ENCODE measurements at regions not wholly inside any gene's neighbourhood (a gene's known extent, or its start where the extent isn't known, plus 50 kb on each side); places are given as distances from the start of the nearest gene placed in this dataset.

DNA sequence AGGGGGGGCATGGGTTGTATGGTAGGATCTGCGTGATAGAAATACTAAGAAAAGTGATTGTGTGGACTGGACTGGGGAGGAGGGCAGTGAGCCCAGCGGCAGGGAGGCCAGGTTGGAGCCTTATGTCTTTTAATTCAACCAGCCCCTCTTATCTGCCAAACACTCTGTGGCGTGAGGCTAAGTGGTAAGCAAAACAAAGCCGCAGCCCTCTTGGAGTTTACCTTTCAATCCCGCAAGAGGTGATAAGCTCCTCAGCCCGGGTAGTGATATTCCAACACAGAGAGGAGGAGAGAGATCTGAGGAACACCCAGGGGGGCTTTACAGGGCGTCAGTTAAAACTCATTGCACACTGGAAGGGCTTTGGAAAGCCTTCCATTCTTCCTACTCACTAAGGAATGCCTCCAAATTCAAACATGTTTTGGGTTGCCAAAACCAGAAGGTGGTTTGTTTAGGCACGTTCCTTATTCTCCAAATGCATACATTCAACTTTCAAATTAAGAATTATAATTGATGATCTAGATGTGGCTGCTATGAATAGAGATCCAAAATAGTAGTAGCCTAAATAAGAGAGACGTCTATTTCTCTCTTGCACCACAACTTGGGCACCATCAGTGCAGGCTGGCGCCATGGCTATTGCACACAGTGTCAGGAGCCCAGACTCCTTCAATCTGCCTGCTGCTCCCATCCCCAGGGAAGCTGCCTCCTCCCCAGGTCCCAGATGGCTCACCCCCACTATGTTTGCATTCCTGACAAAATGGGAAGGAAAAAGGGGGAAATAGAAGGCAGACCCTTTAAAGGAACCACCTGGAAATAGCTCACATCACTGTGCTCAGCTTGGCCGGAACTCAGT, 75.1 kb upstream of the FSTL4 start:
- DNase-seq (ENCODE audit: low read depth) = no peak

DNA sequence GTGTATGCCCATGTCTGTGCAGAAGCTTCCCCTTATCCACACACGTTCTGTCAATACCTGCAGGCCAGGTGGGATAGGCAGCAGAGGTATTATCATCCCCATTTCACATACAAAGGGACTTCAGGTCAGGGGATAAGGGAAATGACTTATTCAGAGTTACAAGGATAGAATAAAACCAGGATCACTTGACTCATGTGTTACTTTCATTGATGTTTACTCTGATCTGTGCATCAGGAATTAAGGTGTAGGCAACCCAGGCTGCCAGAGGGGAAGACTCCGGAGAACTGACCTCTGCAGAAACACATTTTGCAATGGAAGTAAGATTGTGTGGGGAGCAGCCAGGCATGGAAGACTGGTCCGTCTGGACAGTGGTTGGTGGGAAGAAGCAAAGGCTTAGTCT, 74.2 kb upstream of the FSTL4 start:
- no peak for DNase-seq (ENCODE audit: low read depth)

- no peak for DNase-seq (ENCODE audit: low read depth)
Observed at GRCh38 chr5:133685402-133686018, 73.2 kb upstream of the FSTL4 start.

DNA sequence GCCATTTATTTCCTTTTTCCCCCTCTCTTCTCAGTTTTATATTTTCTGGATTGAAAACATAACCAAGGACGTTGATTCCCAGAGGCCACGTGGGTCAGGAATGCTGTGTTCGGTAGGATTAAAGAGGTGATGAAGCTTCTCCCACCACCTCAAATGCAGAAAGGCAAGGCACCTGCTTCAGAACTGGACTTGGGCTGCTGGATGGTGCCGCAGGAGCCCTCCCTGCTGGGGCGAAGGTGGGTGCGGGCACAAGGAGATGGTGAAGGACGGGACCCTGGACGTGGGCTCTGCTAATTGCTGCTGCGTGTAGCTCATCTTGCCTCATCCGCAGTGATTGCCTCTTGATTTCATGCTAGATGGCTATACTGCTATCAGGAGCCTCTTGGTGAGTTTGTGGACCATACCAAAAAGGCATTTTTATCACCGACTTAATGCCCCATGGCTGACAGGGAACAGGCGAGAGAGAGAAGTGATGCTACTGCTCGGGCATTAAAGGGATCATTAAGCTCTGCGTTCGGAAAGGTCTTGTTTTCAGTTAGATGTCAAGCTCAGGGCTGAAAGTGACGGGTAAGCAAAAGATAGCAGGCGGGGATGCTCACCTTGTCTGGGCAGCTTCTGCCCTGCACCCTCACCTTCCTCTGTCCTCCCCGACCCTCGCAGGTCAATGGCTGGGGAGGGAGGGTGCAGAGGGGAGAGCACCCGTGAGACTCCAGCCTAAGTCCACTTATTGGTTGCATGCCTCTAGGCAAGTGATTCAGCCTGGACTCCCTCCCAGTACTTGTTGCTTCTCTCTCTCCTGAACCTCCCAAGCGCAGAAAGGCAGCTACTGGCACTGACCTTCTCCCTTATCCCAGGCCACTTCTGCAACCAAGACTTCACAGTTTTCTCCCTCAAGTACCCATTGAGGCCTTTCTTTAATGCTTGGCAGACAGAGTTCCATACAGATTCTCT, 71.6 kb upstream of the FSTL4 start:
- no peak for DNase-seq (ENCODE audit: low read depth)

- DNase-seq (ENCODE audit: low read depth) = no peak
Observed at GRCh38 chr5:133682451-133682850, 70.1 kb upstream of the FSTL4 start.

GRCh38 chr5:133681896-133682295, 69.6 kb upstream of the FSTL4 start:
- DNase-seq (ENCODE audit: low read depth) = no peak

DNA sequence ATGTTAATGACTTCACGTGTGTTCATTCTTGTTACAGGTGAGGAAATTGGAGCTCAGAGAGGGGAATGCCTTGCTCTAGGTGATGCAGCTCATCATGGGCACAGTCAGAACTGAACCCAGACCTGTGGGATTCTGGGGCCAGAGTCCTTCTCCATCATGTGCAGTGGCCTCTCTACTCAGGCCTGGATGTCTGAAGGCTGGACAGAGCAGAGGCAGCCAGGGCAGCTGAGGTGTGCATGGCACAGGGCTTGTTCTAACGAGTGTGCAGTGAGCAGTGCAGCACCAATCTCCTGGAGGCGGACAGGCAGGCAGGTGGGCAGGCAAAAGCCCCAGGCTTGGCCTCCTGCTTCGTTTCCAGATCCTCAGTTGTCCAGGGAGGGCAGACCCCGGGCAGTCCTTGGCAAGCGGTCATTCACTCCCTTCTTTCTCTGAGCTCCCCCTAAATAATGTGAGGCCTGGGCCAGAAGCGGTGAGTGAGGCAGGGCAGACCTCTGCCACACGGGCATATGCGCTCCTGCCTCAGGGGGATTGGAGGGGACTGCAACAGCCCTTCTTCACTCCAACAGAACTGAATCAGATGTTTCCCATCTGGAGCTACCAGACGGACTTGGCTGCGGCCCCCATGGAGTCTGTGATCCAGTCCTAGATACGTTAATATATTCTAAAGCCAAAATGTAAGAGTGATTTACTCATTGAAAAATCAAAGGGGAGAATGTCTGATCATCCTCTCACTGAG, 68.7 kb upstream of the FSTL4 start:
- DNase-seq (ENCODE audit: low read depth) = no peak

GRCh38 chr5:133679534-133679933, 67.2 kb upstream of the FSTL4 start:
- no peak for DNase-seq (ENCODE audit: low read depth)

- DNase-seq (ENCODE audit: low read depth) = no peak
Observed at GRCh38 chr5:133675376-133676154, 63.2 kb upstream of the FSTL4 start.

GRCh38 chr5:133670336-133670735, 58.0 kb upstream of the FSTL4 start:
- no peak for DNase-seq (ENCODE audit: low read depth)

DNA sequence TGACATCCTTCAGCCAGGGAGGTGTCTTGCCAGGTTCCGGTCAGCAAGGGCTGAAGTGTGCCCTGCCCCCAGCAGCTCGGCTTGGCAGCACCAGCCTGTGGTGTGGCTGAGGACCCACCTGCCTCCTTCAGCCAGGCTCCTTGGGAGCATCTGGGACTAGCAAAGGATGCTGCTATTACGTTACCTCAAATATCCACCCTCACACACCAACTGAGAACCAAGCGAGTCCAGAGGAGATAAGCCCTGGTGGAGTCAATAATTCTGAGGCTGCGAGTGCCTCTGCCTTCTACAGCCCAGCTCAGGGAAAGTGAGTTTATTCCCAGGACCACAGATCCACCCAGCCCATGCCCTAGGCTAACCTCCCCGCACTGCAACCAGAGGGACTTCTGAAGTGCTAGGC, 57.1 kb upstream of the FSTL4 start:
- no peak for DNase-seq (ENCODE audit: low read depth)

DNA sequence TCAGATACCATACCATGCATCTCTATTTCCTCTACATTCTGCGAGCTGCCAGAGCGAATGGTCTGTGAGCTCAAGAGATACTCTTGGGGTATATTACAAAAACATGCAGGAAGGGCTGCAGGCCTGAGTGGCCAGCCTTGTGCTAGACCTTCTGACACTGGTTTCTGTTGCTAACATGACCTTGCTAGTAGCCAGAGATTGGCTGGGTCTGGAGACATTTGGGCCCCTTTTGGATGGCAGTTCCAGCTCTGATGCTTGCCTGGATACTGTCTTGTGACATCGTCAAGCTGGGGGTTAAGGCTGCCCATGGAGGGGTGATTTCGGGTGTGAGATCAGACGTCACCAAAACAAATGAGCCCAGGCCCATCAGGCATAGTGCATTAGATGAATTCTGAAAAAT, 56.1 kb upstream of the FSTL4 start:
- DNase-seq (ENCODE audit: low read depth) = no peak

DNA sequence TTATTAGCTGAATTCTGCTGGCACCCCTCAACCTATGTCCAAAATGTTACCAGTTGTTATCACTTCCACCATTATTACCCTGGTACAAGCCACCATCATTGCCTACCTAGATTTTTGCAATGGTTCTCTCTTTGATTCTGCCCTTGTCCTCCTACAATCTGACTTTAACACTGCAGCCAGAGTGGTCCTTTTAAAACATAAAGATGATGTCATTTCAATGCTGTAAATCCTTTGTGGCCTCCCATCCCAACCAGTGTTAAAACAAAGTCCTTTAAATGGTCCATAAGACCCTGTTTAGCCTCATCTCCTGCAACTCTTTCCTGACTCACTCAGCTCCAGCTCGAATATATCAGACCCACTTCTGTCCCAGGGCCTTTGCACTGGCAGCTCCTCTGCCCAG, 54.9 kb upstream of the FSTL4 start:
- no peak for DNase-seq (ENCODE audit: low read depth)

DNA sequence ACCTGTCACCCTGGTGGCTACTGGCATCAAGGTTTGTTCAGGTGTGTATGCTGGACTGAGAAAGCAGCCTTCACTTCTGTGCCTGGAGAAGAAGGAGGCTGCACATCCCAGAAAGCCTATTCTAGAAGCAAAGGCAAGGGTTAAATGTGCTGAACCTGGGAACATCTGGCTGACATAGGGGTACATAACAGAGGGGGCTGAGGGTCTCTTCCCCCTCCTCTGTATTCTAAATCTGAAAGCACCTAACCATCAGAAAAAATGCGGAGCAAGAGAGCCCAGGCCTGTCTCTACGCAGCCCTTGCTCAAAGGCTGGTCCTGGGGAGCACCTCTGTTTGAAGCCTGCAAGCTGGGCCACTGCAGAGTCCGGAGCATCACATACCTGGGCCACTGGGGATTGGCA, 53.2 kb upstream of the FSTL4 start:
- no peak for DNase-seq (ENCODE audit: low read depth)

DNA sequence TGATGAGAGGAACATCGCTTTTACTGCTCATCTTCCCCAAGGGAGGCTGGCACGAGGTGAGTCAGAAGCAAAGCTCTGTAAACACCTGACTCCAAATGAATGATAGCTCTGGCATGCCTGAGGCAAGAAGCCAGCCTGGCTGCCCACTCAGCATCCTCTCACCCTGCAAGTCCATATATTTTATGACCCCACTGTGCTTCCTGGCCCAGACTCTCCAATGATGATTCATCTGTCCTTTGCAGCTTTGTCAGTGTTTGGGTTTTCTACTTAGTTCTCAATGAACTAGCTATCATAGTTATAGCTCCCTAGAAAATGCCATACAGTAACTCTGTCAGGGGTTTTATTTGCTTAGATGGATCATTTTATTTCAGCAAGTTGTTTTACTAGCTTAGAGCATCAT, 52.1 kb upstream of the FSTL4 start:
- DNase-seq (ENCODE audit: low read depth) = no peak

- DNase-seq (ENCODE audit: low read depth) = no peak
Observed at GRCh38 chr5:133663397-133664054, 51.2 kb upstream of the FSTL4 start.

DNA sequence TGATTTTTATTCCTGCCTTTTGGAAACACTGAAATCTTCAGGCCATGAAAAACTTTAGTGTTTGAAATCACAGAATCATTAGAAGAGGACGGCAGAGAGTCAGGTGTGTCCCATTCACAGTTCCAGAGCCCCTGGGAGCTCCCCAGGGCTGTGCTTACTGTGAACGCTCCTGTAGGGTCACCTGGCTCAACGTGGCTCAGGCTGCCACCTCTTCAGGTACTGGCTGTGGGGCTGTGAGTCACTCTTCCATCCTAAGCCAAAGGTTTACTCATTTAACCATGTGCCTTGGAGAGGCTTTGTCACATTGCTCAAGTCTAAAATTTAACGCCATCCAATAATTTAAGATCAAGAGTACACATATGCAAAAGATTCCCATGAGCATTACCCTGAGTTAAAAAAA, 50.2 kb upstream of the FSTL4 start:
- no peak for DNase-seq (ENCODE audit: low read depth)
